22Rv1 (cell line): ENCODE measurements at regions not wholly inside any gene's neighbourhood (a gene's known extent, or its start where the extent isn't known, plus 50 kb on each side); places are given as distances from the start of the nearest gene placed in this dataset.

ENCODE experiments used
- H3K27ac ChIP-seq: fragments of 450-650 bp; 2 replicates; pipeline ENCODE4 v1.5.1; 2017
- ZFX ChIP-seq: fragments of 450-650 bp; IDR thresholded peaks from 2 replicates; pipeline ENCODE4 v1.6.1; 2017; ENCODE audit warnings: antibody characterized with exemption, borderline replicate concordance
- TF ChIP-seq, protein P1 (sequence below): fragments of 450-650 bp; IDR thresholded peaks from 2 replicates; pipeline ENCODE4 v1.5.1; 2017; ENCODE audit warnings: mild to moderate bottlenecking

DNA sequence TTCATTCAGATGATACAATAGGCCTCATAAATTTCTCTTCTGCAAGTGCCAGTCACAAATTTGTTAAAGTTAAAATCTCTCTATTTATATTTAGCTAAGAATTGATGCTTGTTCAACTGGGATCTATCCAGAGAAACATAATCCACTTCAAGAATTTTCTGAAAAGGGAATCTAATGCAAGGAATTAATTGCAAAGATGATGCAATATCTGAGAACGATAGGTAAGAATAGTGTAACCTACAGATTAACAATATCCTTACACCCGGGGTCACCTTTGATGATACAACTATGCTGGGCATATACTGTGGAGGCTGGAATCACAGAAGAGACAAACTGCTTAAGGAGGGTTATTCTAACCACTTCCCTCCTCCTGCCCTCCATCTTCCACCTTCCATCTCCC, 295.1 kb downstream of the FOXG1 start:
- no peak for TF ChIP-seq ZFX
- TF ChIP-seq, protein P1, sequence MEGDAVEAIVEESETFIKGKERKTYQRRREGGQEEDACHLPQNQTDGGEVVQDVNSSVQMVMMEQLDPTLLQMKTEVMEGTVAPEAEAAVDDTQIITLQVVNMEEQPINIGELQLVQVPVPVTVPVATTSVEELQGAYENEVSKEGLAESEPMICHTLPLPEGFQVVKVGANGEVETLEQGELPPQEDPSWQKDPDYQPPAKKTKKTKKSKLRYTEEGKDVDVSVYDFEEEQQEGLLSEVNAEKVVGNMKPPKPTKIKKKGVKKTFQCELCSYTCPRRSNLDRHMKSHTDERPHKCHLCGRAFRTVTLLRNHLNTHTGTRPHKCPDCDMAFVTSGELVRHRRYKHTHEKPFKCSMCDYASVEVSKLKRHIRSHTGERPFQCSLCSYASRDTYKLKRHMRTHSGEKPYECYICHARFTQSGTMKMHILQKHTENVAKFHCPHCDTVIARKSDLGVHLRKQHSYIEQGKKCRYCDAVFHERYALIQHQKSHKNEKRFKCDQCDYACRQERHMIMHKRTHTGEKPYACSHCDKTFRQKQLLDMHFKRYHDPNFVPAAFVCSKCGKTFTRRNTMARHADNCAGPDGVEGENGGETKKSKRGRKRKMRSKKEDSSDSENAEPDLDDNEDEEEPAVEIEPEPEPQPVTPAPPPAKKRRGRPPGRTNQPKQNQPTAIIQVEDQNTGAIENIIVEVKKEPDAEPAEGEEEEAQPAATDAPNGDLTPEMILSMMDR, result no peak
- no peak overlapping the region for H3K27ac ChIP-seq

DNA sequence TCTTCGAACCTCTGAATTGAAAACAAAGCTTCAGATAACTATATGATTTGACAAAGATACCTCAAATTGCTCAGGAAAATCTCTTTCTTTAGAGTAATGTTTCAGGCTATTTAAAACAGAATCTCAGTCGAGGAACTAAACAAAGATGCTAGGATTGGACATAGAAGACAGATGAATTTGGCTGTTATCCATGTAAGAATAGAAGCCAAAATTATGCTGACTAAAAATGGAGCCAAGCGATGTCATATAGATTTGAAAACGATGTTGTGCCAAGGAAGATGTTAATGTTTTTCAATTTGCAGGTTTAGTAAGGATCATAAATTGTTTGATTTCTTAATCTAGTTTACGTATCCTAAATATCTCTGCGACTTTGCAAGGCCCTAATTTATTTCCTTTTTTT, 295.9 kb downstream of the FOXG1 start:
- H3K27ac ChIP-seq, result no peak overlapping the region
- TF ChIP-seq, protein P1, result no peak
- TF ChIP-seq ZFX, result no peak

DNA sequence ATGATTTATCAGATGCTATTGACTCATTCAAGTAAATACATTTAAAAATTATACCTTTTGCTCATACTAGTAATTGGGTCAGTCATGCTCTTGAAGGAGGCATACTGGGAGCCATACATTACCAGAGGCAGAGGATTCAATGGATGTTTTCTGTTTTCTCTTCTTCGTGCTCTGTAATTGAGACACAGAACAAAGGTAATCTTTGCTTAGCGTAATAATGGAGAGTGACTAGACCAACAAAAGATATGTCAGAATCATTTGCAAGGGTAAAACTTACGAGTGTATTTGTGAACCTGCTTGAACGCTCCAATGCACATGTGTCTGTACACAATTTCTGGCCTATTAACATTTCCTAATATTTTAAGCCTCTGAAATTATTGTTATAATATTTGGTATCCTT, 296.4 kb downstream of the FOXG1 start:
- H3K27ac ChIP-seq, result no peak overlapping the region
- TF ChIP-seq ZFX, result no peak
- TF ChIP-seq, protein P1, result no peak

DNA sequence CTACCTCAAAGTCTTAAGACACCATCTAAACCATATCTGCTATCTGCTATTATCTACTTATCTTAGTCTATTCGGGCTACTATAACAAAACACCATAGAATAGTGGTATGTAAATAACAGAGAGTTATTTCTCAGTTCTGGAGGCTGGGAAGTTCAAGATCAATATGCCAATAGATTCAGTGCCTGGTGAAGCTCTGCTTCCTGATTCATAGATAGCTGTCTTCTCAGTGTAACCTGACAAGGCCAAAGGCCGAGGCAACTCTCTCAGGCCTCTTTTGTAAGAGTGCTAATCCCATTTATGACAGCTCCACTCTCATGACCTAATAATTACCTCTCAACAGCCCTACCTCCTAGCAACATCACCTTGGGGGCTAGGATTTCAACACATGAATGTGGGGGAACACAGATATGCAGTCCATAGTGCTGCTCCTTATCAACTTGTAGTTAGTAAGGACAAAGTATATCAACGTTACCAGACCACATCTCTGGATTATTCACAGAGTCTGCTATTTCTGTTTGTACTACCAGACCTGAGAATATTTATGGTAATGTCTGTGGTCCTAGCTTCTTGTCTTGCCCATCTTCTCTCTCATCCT, 297.8 kb downstream of the FOXG1 start:
- TF ChIP-seq, protein P1, result no peak
- H3K27ac ChIP-seq, result no peak overlapping the region

DNA sequence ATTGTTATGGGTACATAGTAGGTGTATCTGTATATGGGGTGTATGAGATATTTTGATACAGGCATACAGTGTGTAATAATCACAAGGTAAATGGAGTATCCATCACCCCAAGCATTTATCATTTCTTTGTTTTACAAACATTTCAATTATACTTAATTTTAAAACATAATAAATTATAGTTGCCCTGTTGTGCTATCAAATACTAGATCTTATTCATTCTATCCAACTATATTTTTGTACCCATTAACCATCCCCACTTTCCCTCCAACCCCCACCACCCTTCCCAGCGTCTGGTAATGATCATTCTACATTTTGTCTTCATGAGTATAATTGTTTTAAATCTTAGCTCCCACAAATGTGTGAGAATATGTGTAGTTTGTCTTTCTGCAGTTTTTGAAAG, 302.6 kb downstream of the FOXG1 start:
- no peak overlapping the region for H3K27ac ChIP-seq
- TF ChIP-seq ZFX, result no peak
- TF ChIP-seq, protein P1, result no peak

DNA sequence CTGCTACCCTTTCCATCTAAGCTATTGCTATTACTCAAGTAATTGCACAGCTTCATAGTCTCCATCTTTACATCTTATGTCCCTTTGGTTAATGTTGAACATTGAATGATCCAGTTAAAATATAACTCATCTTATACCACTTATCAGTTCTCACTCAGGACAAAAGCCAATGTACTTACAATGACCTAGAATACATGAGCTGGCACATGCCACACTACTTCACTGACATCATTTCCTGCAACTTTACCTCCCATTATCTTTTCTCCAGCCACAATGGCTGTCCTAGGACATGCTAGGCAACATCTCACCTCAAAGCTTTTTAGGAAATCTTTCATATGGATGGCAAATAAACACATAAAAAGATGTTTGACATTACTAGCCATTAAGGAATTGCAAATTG, 309.2 kb downstream of the FOXG1 start:
- no peak overlapping the region for H3K27ac ChIP-seq
- no peak for TF ChIP-seq ZFX
- TF ChIP-seq, protein P1, result no peak

DNA sequence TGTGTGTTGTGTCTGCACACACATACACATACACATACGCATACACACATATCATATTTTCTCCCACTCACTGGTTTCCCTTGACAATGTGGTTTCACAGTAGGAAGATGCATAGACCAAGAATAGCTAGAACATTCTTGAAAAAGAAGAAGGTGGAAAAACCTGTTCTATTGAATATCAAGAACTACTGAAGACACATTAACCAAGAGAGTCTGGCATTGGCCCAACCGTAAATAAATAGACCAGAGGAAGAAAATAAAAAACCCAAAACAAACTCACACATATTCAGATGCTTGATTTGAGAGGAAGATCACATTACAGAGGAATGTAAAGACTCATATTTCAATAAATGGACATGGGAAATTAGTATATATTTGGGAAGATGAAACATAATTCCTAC, 311.3 kb downstream of the FOXG1 start:
- peak overlapping the region; percentile 40; the same call in 1 of the 2 replicates for H3K27ac ChIP-seq
- no peak for TF ChIP-seq ZFX
- TF ChIP-seq, protein P1, result no peak
